Mucosa of gallbladder (tissue), 1 donor: ENCODE measurements at regions not wholly inside any gene's neighbourhood (a gene's known extent, or its start where the extent isn't known, plus 50 kb on each side); places are given as distances from the start of the nearest gene placed in this dataset.

Experiments used
- DNase-seq: peaks from one replicate; pipeline ENCODE4 v3.0.0-alpha.2; 2020; ENCODE audit warnings: low spot score
- donor health status: DM: no; HTN: no; CAD: no.

GRCh38 chr6:156564127-156564806, 212.9 kb upstream of the ARID1B start:
- peak; percentile 79 for DNase-seq

- peak; percentile 14 for DNase-seq
Observed at GRCh38 chr6:156563714-156564113, 213.5 kb upstream of the ARID1B start.

GRCh38 chr6:156562636-156563035, 214.5 kb upstream of the ARID1B start:
- DNase-seq, result no peak

GRCh38 chr6:156562019-156562418, 215.2 kb upstream of the ARID1B start:
- no peak for DNase-seq

- no peak for DNase-seq
Observed at GRCh38 chr6:156560476-156560875, 216.7 kb upstream of the ARID1B start.

- no peak for DNase-seq
Observed at GRCh38 chr6:156559162-156559690, 218.0 kb upstream of the ARID1B start.

- DNase-seq, result no peak
Observed at GRCh38 chr6:156557911-156558259, 219.3 kb upstream of the ARID1B start.

- DNase-seq, result peak; percentile 38
Observed at GRCh38 chr6:156557251-156557910, 219.8 kb upstream of the ARID1B start.

- no peak for DNase-seq
Observed at GRCh38 chr6:156556811-156557210, 220.4 kb upstream of the ARID1B start.

- DNase-seq, result no peak
Observed at GRCh38 chr6:156555116-156555515, 222.1 kb upstream of the ARID1B start.

GRCh38 chr6:156554160-156554559, 223.0 kb upstream of the ARID1B start:
- DNase-seq, result no peak

GRCh38 chr6:156552849-156553248, 224.3 kb upstream of the ARID1B start:
- no peak for DNase-seq

GRCh38 chr6:156550949-156551348, 226.2 kb upstream of the ARID1B start:
- no peak for DNase-seq

- DNase-seq, result no peak
Observed at GRCh38 chr6:156545931-156546330, 231.2 kb upstream of the ARID1B start.

- no peak for DNase-seq
Observed at GRCh38 chr6:156545021-156545420, 232.2 kb upstream of the ARID1B start.

GRCh38 chr6:156544046-156544445, 233.1 kb upstream of the ARID1B start:
- DNase-seq, result no peak

- no peak for DNase-seq
Observed at GRCh38 chr6:156543431-156543830, 233.7 kb upstream of the ARID1B start.

GRCh38 chr6:156538875-156539660, 238.1 kb upstream of the ARID1B start:
- DNase-seq, result no peak

GRCh38 chr6:156534594-156534993, 242.6 kb upstream of the ARID1B start:
- no peak for DNase-seq

- DNase-seq, result no peak
Observed at GRCh38 chr6:156533872-156534524, 243.2 kb upstream of the ARID1B start.

GRCh38 chr6:156526081-156526480, 251.1 kb upstream of the ARID1B start:
- no peak for DNase-seq

- DNase-seq, result no peak
Observed at GRCh38 chr6:156525541-156525940, 251.6 kb upstream of the ARID1B start.
